CD14-positive monocyte (primary cell): ENCODE measurements at regions not wholly inside any gene's neighbourhood (a gene's known extent, or its start where the extent isn't known, plus 50 kb on each side); places are given as distances from the start of the nearest gene placed in this dataset.

Source experiments
- DNase-seq, 3 donors: peaks; one replicate each; pipeline ENCODE4 v3.0.0-alpha.2; 2011 to 2022
- H2AFZ ChIP-seq: 2 replicates; pipeline ENCODE4 v1.6.0; 2012; ENCODE audit warnings: mild to moderate bottlenecking, low read depth, low read length, inconsistent platforms; ENCODE audit not compliant: insufficient read depth, poor library complexity, severe bottlenecking
- H3K27ac ChIP-seq, 2 donors: 1 replicate in 1 of 2; 2 replicates in 1 of 2; pipeline ENCODE4 v1.5.1; 2012 to 2013; ENCODE audit warnings: low read length in 2 of 2, control low read depth in 1 of 2, inconsistent platforms in 1 of 2, low read depth in 1 of 2, mild to moderate bottlenecking in 1 of 2
- H3K27me3 ChIP-seq, 2 donors: one replicate each; pipeline versions ENCODE4 v1.6.0 to v1.6.1; 2011 to 2013; ENCODE audit warnings: low read length in 2 of 2; ENCODE audit not compliant: control insufficient read depth in 2 of 2, insufficient read depth in 2 of 2
- H3K36me3 ChIP-seq, 2 donors: replicated peaks in 1 of 2; 1 replicate in 1 of 2; 2 replicates in 1 of 2; pipeline versions ENCODE4 v1.5.1 to v1.6.1; 2012 to 2013; ENCODE audit warnings: low read length in 2 of 2, control low read depth in 1 of 2, inconsistent platforms in 1 of 2, mild to moderate bottlenecking in 1 of 2; ENCODE audit not compliant: insufficient read depth in 2 of 2, control insufficient read depth in 1 of 2
- H3K4me1 ChIP-seq, 2 donors: 1 replicate in 1 of 2; 2 replicates in 1 of 2; pipeline versions ENCODE4 v1.5.1 to v1.6.1; 2012 to 2013; ENCODE audit warnings: low read length in 2 of 2, control low read depth in 1 of 2, inconsistent platforms in 1 of 2, mild to moderate bottlenecking in 1 of 2, moderate library complexity in 1 of 2; ENCODE audit not compliant: insufficient read depth in 2 of 2, control insufficient read depth in 1 of 2
- H3K4me2 ChIP-seq: replicated peaks from 2 replicates; pipeline ENCODE3; 2012; ENCODE audit warnings: low read length, moderate library complexity, mild to moderate bottlenecking; ENCODE audit not compliant: poor library complexity, severe bottlenecking; ENCODE audit errors: extremely low read depth
- H3K4me3 ChIP-seq, 3 experiments: fragments of 200-600 bp in 1 of 3; sonication (generic) in 1 of 3; replicated peaks in 1 of 3; 1 replicate in 2 of 3; 2 replicates in 1 of 3; pipeline ENCODE4 v1.5.1; 2011 to 2013; ENCODE audit warnings: low read length in 3 of 3, mild to moderate bottlenecking in 3 of 3, control low read depth in 2 of 3, low read depth in 2 of 3, inconsistent platforms in 1 of 3, moderate library complexity in 1 of 3
- H3K79me2 ChIP-seq: 2 replicates; pipeline ENCODE4 v1.6.0; 2012; ENCODE audit warnings: mild to moderate bottlenecking, control low read depth, inconsistent platforms, low read length, moderate library complexity; ENCODE audit not compliant: insufficient read depth
- H3K9ac ChIP-seq: 2 replicates; pipeline ENCODE4 v1.6.0; 2017; ENCODE audit warnings: low read length, mild to moderate bottlenecking; ENCODE audit not compliant: insufficient read depth, poor library complexity, severe bottlenecking
- H3K9me3 ChIP-seq, 2 donors: replicated peaks in 1 of 2; 1 replicate in 1 of 2; 2 replicates in 1 of 2; pipeline versions ENCODE4 v1.5.1 to v1.6.1; 2012 to 2013; ENCODE audit warnings: low read length in 2 of 2, control low read depth in 1 of 2; ENCODE audit not compliant: control insufficient read depth in 1 of 2, insufficient read depth in 1 of 2
- H4K20me1 ChIP-seq: 2 replicates; pipeline ENCODE4 v1.6.0; 2012; ENCODE audit warnings: mild to moderate bottlenecking, low read length, control low read depth, moderate library complexity; ENCODE audit not compliant: insufficient read depth
- H3K27ac Mint-ChIP-seq, 7 donors: one replicate each; pipeline ENCODE4 v1.8.0; 2020; ENCODE audit warnings: mild to moderate bottlenecking in 7 of 7, mixed read lengths in 7 of 7, moderate library complexity in 6 of 7, inconsistent platforms in 2 of 7
- H3K27me3 Mint-ChIP-seq, 3 donors: one replicate each; pipeline ENCODE4 v1.8.0; 2021 to 2022; ENCODE audit warnings: low read depth in 3 of 3, mild to moderate bottlenecking in 3 of 3, mixed read lengths in 3 of 3, moderate library complexity in 3 of 3, inconsistent platforms in 1 of 3
- H3K36me3 Mint-ChIP-seq, 2 donors: one replicate each; pipeline ENCODE4 v1.8.0; 2020; ENCODE audit warnings: mixed read lengths in 2 of 2, inconsistent platforms in 1 of 2, mild to moderate bottlenecking in 1 of 2
- H3K4me1 Mint-ChIP-seq: one replicate; pipeline ENCODE4 v1.8.0; 2020; ENCODE audit warnings: mild to moderate bottlenecking, mixed read lengths
- H3K4me3 Mint-ChIP-seq, 2 donors: one replicate each; pipeline ENCODE4 v1.8.0; 2020; ENCODE audit warnings: mild to moderate bottlenecking in 2 of 2, mixed read lengths in 2 of 2, moderate library complexity in 1 of 2
- H3K9me3 Mint-ChIP-seq, 7 donors: one replicate each; pipeline ENCODE4 v1.8.0; 2020 to 2022; ENCODE audit warnings: mixed read lengths in 7 of 7, mild to moderate bottlenecking in 6 of 7, moderate library complexity in 6 of 7, inconsistent platforms in 2 of 7
- CTCF ChIP-seq: fragments of 200-600 bp; IDR thresholded peaks from one replicate; pipeline ENCODE4 v1.8.0; 2022; ENCODE audit warnings: antibody characterized with exemption, mild to moderate bottlenecking
- WGBS: methylation state at CpG from one replicate; pipeline ENCODE4 v1.1.5; 2013; ENCODE audit warnings: missing lambda C conversion rate; ENCODE audit not compliant: insufficient coverage; 5-methylcytosine and 5-hydroxymethylcytosine counted together
- intact Hi-C, 2 donors: fragments of 100-400 bp; cut with micrococcal nuclease; formaldehyde crosslinking; loops; one replicate each; pipeline versions ENCODE4 v1.15.0 to v1.15.1; 2023

GRCh38 chrX:124231451-124231759 lies 101.1 kb upstream of the TEX13D start:
- Histone ChIP-seq H3K9ac (no peak overlapping the region), H3K27ac (no peak overlapping the region), H3K4me3 (no peak overlapping the region), H3K9me3 (no peaks in the 10 kb centered on the region), H2AFZ (no peak overlapping the region), H3K27me3 (no peaks in the 10 kb centered on the region), H3K4me2 (no peak overlapping the region), H3K4me1 (no peaks in the 10 kb centered on the region), H3K36me3 (no peaks in the 10 kb centered on the region), H3K79me2 (no peaks in the 10 kb centered on the region), H4K20me1 (no peaks in the 10 kb centered on the region)
- Mint-ChIP-seq H3K4me1 (peaks cover 2% of the 10 kb centered on the region), H3K27ac (no peak overlapping the region), H3K27me3 (peaks cover 0 to 5% (median 2%) of the 10 kb centered on the region in 3 donors), H3K9me3 (no peaks in the 10 kb centered on the region), H3K4me3 (no peak overlapping the region), H3K36me3 (no peaks in the 10 kb centered on the region)
- no peak for TF ChIP-seq CTCF
- WGBS: no CpG with 5 or more reads among the region's 1 CpG
- DNase-seq: no peak
- intact Hi-C loops: no loop called here

GRCh38 chrX:124232523-124233201 lies 99.8 kb upstream of the TEX13D start:
- Histone ChIP-seq H3K4me1 (no peaks in the 10 kb centered on the region), H2AFZ (no peak overlapping the region), H3K4me2 (no peak overlapping the region), H3K9me3 (no peaks in the 10 kb centered on the region), H3K27me3 (no peaks in the 10 kb centered on the region), H3K79me2 (no peaks in the 10 kb centered on the region), H3K36me3 (no peaks in the 10 kb centered on the region), H3K4me3 (no peak overlapping the region), H3K9ac (no peak overlapping the region), H4K20me1 (no peaks in the 10 kb centered on the region), H3K27ac (no peak overlapping the region)
- Mint-ChIP-seq H3K27me3 (peaks cover 0 to 7% (median 2%) of the 10 kb centered on the region in 3 donors), H3K36me3 (no peaks in the 10 kb centered on the region), H3K4me1 (no peaks in the 10 kb centered on the region), H3K4me3 (no peak overlapping the region), H3K9me3 (peaks cover 0 to 4% (median 0%) of the 10 kb centered on the region in 7 donors), H3K27ac (no peak overlapping the region)
- TF ChIP-seq CTCF: no peak
- intact Hi-C loops: no loop called here
- WGBS: no CpG with 5 or more reads among the region's 3 CpGs
- no peak for DNase-seq
